GM19351 (cell line): ENCODE measurements at regions not wholly inside any gene's neighbourhood (a gene's known extent, or its start where the extent isn't known, plus 50 kb on each side); places are given as distances from the start of the nearest gene placed in this dataset.
"Not testable (repeated sequence)": the region's sequence is repeated elsewhere in the genome, so short reads cannot be mapped to it uniquely, and the experiment has no call there.

Experiments
- ATAC-seq: cut with Tn5 transposase; IDR thresholded peaks from one replicate; pipeline ENCODE4 v1.9.1; 2021; ENCODE audit warnings: mild to moderate bottlenecking, moderate library complexity; ENCODE audit not compliant: unreplicated experiment

GRCh38 chr10:124172181-124172916 is 79.0 kb upstream of the CHST15 start:
- ATAC-seq = no peak

DNA sequence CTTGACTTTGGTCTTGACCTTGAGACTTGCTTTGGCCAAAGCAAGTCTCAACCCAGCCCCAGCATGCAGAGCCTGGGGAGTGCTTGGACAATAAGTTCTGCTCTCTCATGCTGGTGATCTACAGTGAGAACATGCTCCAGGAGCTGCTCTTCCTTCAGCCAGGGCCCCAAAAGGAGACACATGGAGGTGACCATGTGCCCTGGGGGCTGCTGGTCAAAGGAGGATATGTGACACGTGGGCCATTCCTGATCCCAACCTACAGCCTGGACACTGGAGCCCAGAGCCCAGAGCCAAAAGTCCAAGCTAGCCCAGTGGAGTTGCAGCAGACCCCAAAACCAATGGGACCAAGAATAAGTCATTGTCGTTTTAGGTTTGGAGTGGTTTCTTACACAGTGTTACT is 78.2 kb upstream of the CHST15 start:
- no peak for ATAC-seq

DNA sequence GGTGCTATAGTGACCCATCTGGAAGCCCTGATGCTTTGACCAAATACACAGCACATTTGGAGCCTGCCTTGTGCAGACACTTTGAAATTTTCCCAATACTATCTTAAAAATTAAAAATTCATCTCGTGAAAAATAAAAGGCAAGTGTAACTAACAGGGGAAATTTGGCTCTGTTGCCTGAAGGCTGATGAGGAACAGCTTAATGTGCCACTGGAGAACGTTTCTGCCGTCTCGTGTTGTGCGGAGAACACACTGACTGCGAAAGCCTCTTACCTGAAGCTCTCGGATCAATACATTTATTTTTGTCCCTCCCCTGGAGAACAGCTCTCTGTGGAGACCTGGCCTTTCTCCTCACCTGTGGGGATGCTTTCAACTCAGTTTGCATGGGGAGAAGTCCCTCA is 77.2 kb upstream of the CHST15 start:
- ATAC-seq = no peak

GRCh38 chr10:124168991-124169802 is 75.8 kb upstream of the CHST15 start:
- ATAC-seq = no peak

DNA sequence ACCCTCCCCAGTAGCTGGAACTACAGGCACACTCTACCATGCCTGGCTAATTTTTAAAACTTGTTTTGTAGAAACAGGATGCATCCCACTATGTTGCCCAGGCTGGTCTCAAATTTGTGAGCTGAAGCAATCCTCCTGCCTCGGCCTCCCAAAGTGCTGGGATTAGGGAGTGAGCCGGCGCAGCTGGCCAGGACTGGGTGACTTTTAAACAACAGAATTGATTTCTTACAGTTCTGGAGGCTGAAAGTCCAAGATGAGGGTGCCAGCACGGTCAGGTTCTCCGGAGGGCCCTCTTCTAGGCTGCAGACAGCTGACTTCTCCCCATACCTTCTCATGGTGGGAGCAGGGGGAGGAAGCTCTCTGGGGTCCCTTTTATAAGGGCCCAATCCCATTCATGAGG is 75.2 kb upstream of the CHST15 start:
- no peak for ATAC-seq

DNA sequence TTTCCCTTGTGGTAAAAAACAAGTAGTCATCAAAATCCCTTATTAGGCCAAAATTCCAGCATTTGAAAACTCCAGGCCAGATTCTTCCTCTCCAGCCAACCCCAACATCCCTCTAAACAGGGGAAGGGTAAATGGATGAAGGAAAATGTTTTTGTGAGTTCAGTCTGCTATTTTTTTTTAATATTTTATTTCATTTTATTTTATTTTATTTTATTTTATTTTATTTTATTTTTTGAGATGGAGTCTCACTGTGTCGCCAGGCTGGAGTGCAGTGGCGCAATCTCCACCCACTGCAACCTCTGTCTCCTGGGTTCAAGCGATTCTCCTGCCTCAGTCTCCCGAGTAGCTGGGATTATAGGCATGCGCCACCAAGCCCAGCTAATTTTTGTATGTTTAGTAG is 74.5 kb upstream of the CHST15 start:
- not testable (repeated sequence) for ATAC-seq

DNA sequence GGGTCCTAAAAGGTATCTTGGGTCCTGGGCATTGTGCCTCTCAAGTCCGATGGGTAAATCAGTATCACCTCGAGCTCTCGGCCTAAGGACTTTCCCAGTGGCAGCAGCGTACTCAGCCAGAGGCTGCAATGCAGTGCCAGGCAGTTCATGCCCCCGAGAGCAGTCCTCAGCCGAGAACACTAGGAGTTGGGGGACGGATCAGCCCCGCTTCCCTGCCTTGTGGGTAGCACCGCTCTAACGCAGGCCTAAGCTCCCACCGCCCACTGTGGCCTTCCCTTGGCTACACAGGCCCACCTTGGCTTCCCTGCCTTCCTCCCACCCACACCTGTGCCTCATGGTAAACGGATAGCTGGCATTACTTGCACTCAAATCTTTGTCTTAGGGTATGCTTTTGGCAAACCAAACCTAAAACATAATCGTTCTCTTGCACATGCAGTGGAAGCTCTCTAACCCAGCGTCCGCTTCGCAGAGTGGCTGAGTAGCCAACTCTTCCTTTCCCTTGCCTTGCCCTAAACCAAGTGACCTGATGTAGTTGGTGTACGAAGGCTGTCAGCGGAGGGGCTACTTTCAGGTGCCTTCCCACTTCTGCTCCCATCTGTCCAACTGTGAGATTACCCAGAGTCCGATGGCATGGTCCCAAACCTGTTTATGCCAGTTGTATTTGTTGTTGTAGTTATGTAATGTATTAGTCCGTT is 73.2 kb upstream of the CHST15 start:
- ATAC-seq = no peak

DNA sequence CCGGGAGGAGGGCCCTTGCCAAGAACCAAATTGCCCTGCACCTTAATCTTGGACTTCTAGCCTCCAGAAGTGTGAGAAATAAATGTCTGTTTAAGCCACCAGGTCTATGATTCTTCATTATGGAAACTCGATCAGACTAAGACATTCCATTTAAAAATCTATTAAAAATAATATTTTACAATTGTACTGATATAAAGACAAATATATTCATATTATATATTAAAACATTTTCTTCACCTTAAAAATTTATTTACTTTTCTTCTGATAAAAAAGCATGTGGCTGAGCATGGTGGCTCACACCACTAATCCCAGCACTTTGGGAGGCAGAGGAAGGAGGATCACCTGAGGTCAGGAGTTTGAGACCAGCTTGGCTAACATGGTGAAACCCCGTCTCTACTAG is 72.4 kb upstream of the CHST15 start:
- no peak for ATAC-seq

DNA sequence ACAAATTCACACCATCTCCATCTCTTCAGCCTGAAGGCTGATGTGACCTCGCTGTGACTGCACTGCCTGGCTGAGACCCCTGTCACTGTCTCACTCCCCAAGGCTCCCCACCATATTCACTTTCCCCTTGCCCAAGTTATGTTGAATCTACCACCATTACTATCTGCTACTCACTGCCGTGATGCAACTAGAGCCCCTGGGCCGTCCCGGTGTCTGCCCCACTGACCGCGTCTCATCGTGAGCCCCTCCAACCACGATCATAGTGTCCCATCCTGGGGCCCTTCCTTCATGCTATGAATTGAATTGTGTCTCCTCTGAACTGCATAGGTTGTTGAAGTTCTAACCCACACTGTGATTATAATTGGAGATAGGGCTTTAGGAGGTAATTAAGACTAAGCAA is 71.9 kb upstream of the CHST15 start:
- ATAC-seq = no peak

GRCh38 chr10:124164264-124164663 is 70.9 kb upstream of the CHST15 start:
- no peak for ATAC-seq

DNA sequence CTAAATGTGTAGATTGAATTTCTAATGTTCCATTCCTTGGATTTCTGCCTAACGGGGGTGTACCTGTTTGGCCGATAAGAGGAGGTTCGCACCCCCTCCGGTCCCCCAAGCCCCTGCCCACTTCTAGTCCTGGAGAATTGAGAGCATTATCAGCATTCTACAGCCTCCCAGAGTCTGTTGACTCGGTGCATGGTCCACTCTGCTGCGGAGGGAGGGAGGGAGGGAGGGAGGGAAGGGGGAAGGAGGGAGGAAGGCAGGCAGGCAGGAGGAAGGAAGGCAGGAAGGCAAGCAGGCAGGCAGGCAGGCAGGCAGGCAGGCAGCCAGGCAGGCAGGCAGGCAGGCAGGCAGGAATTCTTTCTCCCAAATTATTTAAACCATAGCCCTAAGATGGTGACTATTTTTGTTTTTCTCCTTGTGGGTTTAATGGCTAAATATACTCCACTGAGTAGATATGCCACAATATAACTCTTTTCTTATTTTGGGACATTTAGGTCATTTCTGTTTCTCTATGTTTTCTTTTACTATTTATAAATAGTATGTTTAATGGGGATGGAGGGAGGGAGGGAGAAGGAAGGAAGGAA is 69.5 kb upstream of the CHST15 start:
- no peak for ATAC-seq

GRCh38 chr10:124162136-124162535 is 68.7 kb upstream of the CHST15 start:
- no peak for ATAC-seq

GRCh38 chr10:124161601-124162000 is 68.2 kb upstream of the CHST15 start:
- no peak for ATAC-seq

DNA sequence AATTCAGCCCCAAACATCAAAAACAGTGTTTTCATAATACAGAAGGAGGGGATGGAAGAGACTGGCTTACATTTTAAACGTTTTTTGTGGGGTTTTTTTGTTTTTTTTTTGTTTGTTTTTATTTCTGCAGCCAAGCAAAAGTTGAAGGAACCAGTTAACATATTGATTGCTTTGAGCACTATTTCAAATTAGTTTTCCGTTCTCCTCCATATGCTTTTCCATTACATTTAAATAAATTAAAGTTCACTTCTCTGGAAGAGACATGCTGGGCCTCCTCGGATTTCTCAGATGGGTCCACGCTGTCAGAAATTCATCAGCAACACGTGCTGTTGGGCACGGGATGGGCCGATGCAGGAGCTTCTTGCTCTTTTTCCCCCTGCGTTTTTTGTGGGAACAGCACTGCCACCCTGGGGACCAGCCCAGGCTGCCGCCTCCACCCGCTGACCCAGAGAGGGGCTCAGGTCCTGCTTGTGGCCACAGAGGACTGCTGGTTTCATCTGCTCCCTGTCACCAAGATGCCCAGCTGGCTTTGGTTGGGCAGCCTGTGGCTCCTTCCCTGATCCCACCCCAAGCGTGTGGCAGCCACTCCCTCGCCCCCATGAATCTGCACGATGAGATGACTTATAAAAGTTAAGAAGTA is 67.7 kb upstream of the CHST15 start:
- no peak for ATAC-seq

DNA sequence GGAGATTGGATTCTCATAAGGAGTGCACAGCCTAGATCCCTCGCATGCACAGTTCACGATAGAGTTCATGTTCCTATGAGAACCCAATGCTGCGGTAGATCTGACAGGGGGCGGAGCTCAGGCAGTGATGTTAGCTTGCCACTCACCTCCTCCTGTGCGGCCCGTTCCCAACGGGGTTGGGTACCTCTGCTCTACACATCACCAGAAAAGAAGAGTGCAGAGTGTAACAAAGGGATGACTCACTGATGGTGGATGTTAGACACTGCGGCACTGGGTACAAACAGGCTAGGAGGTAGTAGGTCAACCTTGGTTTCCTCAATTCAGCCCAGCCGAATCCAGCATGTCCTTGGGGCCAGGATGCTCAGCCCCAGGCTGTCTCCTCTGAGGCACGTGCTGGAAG is 66.8 kb upstream of the CHST15 start:
- ATAC-seq = no peak

GRCh38 chr10:124159153-124159552 is 65.8 kb upstream of the CHST15 start:
- no peak for ATAC-seq

DNA sequence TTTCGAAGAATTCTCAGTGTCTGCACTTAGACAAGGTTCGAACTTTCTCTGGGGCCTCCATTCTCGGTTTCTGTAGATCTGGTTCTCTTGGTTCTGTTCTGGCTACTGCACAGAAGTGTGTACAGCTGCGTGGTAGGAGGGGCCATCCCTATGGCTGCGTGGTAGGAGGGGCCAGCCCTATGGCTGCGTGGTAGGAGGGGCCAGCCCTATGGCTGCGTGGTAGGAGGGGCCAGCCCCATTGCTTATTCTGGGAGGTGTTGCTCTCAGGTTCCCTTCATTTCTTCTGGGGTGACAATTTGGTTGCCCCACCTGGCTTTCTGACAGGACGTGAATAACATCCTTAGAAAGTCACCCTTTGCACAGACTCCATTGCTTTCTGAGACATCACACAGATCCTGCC is 65.2 kb upstream of the CHST15 start:
- ATAC-seq = no peak

GRCh38 chr10:124157271-124157681 is 63.9 kb upstream of the CHST15 start:
- ATAC-seq = no peak

GRCh38 chr10:124156524-124157260 is 63.3 kb upstream of the CHST15 start:
- no peak for ATAC-seq

GRCh38 chr10:124155781-124156435 is 62.5 kb upstream of the CHST15 start:
- ATAC-seq = no peak
